ENCODE measurements at regions not wholly inside any gene's neighbourhood (a gene's known extent, or its start where the extent isn't known, plus 50 kb on each side); places are given as distances from the start of the nearest gene placed in this dataset.

GRCh38 chr15:61680260-61681037 is 379.8 kb downstream of the VPS13C start:
- TF ChIP-seq CTCF (IDR thresholded peaks at IDR 0.05) (no peak), POLR2A (IDR thresholded peaks at IDR 0.05) (no peak)
